ENCODE measurements at regions not wholly inside any gene's neighbourhood (a gene's known extent, or its start where the extent isn't known, plus 50 kb on each side); places are given as distances from the start of the nearest gene placed in this dataset.

DNA sequence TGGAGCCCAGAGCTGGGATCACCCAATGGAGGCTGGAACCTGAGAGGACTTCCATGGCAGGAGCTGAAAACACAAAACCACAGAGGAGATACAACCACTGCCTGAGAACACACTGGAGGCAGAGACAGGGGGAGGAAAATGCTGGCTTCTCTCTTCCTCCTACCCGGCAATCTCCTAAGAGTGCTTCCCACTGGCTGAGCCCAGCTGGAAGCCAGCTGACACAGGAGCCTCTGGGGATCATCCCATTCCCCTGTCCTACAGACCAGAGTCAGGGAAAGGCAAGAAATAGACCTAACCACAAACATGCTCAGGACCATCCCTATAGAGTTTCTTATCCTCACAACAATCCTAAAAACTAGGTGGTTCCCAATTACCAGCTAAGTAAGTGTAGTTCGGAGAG is 112.4 kb upstream of the CDH5 start (continued):
- TF ChIP-seq JUN (IDR thresholded peaks at IDR 0.05; ENCODE audit: low read depth, low read length) (no peak), BACH1 (IDR thresholded peaks at IDR 0.05; ENCODE audit: low read length) (no peak), TCF12 (IDR thresholded peaks at IDR 0.05; ENCODE audit: low read depth, low read length) (no peak), TEAD4 (IDR thresholded peaks at IDR 0.05; ENCODE audit: low read depth, low read length) (no peak), CHD2 (IDR thresholded peaks at IDR 0.05; ENCODE audit: low read length) (no peak), EGR1 (IDR thresholded peaks at IDR 0.05; ENCODE audit: borderline replicate concordance, low read depth, low read length) (no peak), RBBP5 (IDR thresholded peaks at IDR 0.05; ENCODE audit: borderline replicate concordance, low read depth, low read length) (no peak), ASH2L (IDR thresholded peaks at IDR 0.05; ENCODE audit: low read length) (no peak), TBP (IDR thresholded peaks at IDR 0.05; ENCODE audit: low read depth, low read length) (no peak), RNF2 (IDR thresholded peaks at IDR 0.05; ENCODE audit: borderline replicate concordance, low read depth, low read length, missing control alignments, poor library complexity, severe bottlenecking) (no peak), HDAC2 (IDR thresholded peaks at IDR 0.05; ENCODE audit: borderline replicate concordance in 1 of 2, low read depth in 2 of 2, low read length in 2 of 2) (no peak), SP4 (IDR thresholded peaks at IDR 0.05; ENCODE audit: low read length) (no peak), RAD21 (IDR thresholded peaks at IDR 0.05 in 1 of 2, conservative IDR thresholded peaks at IDR 0.05 in 1 of 2; ENCODE audit: low read depth in 2 of 2, low read length in 2 of 2) (no peak), TAF7 (optimal IDR thresholded peaks at IDR 0.05; ENCODE audit: borderline replicate concordance, low read depth, low read length) (no peak), CHD1 (IDR thresholded peaks at IDR 0.05; ENCODE audit: low read depth, low read length) (no peak), SIX5 (IDR thresholded peaks at IDR 0.05; ENCODE audit: low read depth, low read length) (no peak)
- TF ChIP-seq, protein P1, sequence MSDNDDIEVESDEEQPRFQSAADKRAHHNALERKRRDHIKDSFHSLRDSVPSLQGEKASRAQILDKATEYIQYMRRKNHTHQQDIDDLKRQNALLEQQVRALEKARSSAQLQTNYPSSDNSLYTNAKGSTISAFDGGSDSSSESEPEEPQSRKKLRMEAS (IDR thresholded peaks at IDR 0.05): no peak
- TF ChIP-seq, protein P2, sequence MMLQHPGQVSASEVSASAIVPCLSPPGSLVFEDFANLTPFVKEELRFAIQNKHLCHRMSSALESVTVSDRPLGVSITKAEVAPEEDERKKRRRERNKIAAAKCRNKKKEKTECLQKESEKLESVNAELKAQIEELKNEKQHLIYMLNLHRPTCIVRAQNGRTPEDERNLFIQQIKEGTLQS (IDR thresholded peaks at IDR 0.05; ENCODE audit: insufficient read depth, low read depth, low read length): no peak
- TF ChIP-seq, protein P3, sequence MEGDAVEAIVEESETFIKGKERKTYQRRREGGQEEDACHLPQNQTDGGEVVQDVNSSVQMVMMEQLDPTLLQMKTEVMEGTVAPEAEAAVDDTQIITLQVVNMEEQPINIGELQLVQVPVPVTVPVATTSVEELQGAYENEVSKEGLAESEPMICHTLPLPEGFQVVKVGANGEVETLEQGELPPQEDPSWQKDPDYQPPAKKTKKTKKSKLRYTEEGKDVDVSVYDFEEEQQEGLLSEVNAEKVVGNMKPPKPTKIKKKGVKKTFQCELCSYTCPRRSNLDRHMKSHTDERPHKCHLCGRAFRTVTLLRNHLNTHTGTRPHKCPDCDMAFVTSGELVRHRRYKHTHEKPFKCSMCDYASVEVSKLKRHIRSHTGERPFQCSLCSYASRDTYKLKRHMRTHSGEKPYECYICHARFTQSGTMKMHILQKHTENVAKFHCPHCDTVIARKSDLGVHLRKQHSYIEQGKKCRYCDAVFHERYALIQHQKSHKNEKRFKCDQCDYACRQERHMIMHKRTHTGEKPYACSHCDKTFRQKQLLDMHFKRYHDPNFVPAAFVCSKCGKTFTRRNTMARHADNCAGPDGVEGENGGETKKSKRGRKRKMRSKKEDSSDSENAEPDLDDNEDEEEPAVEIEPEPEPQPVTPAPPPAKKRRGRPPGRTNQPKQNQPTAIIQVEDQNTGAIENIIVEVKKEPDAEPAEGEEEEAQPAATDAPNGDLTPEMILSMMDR (IDR thresholded peaks at IDR 0.05; ENCODE audit: control extremely low read depth in 1 of 3, insufficient read depth in 1 of 3, low read depth in 1 of 3, low read length in 3 of 3): no peak

Measured in H1 (cell line).